ENCODE measurements at regions not wholly inside any gene's neighbourhood (a gene's known extent, or its start where the extent isn't known, plus 50 kb on each side); places are given as distances from the start of the nearest gene placed in this dataset.
A peak's percentile ranks its signal among the peaks of the same experiment; 100 is the strongest.
"Not testable (repeated sequence)": the region's sequence is repeated elsewhere in the genome, so short reads cannot be mapped to it uniquely, and the experiment has no call there.

- no peak for DNase-seq
Observed at GRCh38 chr17:34472363-34472762, 107.0 kb upstream of the TMEM132E start.

GRCh38 chr17:34471278-34471677 lies 108.1 kb upstream of the TMEM132E start:
- DNase-seq, result not testable (repeated sequence)

- DNase-seq, result no peak
Observed at GRCh38 chr17:34465789-34466188, 102.8 kb upstream of the CCL1 start.

- no peak for DNase-seq
Observed at GRCh38 chr17:34464812-34465211, 101.8 kb upstream of the CCL1 start.

GRCh38 chr17:34458266-34458665 lies 95.2 kb upstream of the CCL1 start:
- no peak for DNase-seq

- no peak for DNase-seq
Observed at GRCh38 chr17:34456121-34456520, 93.1 kb upstream of the CCL1 start.

GRCh38 chr17:34452769-34453168 lies 89.7 kb upstream of the CCL1 start:
- peak; percentile 1 for DNase-seq

- no peak for DNase-seq
Observed at GRCh38 chr17:34451313-34451712, 88.3 kb upstream of the CCL1 start.

- no peak for DNase-seq
Observed at GRCh38 chr17:34447406-34447805, 84.4 kb upstream of the CCL1 start.

- no peak for DNase-seq
Observed at GRCh38 chr17:34445101-34445500, 82.1 kb upstream of the CCL1 start.

GRCh38 chr17:34443619-34444469 lies 80.8 kb upstream of the CCL1 start:
- DNase-seq, result no peak

- DNase-seq, result no peak
Observed at GRCh38 chr17:34442387-34443111, 79.5 kb upstream of the CCL1 start.

- no peak for DNase-seq
Observed at GRCh38 chr17:34437188-34437587, 74.2 kb upstream of the CCL1 start.

- no peak for DNase-seq
Observed at GRCh38 chr17:34436607-34437006, 73.6 kb upstream of the CCL1 start.

- DNase-seq, result no peak
Observed at GRCh38 chr17:34435182-34435928, 72.3 kb upstream of the CCL1 start.

GRCh38 chr17:34434052-34434451 lies 71.0 kb upstream of the CCL1 start:
- no peak for DNase-seq

GRCh38 chr17:34424814-34425491 lies 61.9 kb upstream of the CCL1 start:
- DNase-seq, result no peak

GRCh38 chr17:34423978-34424813 lies 61.2 kb upstream of the CCL1 start:
- DNase-seq, result no peak

GRCh38 chr17:34423315-34423714 lies 60.3 kb upstream of the CCL1 start:
- DNase-seq, result not testable (repeated sequence)

- DNase-seq, result no peak
Observed at GRCh38 chr17:34420900-34421299, 57.9 kb upstream of the CCL1 start.

- peak; percentile 48 for DNase-seq
Observed at GRCh38 chr17:34420254-34420766, 57.3 kb upstream of the CCL1 start.

GRCh38 chr17:34416116-34416515 lies 53.1 kb upstream of the CCL1 start:
- no peak for DNase-seq
